Smooth muscle cell (in vitro differentiated cells): ENCODE measurements at regions not wholly inside any gene's neighbourhood (a gene's known extent, or its start where the extent isn't known, plus 50 kb on each side); places are given as distances from the start of the nearest gene placed in this dataset.
"Not testable (repeated sequence)": the region's sequence is repeated elsewhere in the genome, so short reads cannot be mapped to it uniquely, and the experiment has no call there.

ENCODE experiments used
- DNase-seq: peaks from one replicate; lab custom pipeline; 2025; ENCODE audit not compliant: unreplicated experiment; lab: John Stamatoyannopoulos, UW
- H2AFZ ChIP-seq: fragments of 200-600 bp; sonication (generic); 2 replicates; pipeline ENCODE4 v1.6.0; 2016; ENCODE audit warnings: antibody characterized with exemption, low read depth, mild to moderate bottlenecking
- H3F3A ChIP-seq: fragments of 200-600 bp; sonication (generic); 2 replicates; pipeline ENCODE4 v1.6.0; 2017; ENCODE audit warnings: antibody characterized with exemption, low read depth
- H3K27ac ChIP-seq: fragments of 200-600 bp; sonication (generic); 2 replicates; pipeline ENCODE4 v1.5.1; 2016; ENCODE audit warnings: low read depth, mild to moderate bottlenecking
- H3K27me3 ChIP-seq: fragments of 200-600 bp; sonication (generic); 2 replicates; pipeline ENCODE4 v1.6.1; 2016; ENCODE audit warnings: low read depth, mild to moderate bottlenecking
- H3K36me3 ChIP-seq: fragments of 200-600 bp; sonication (generic); 2 replicates; pipeline ENCODE4 v1.5.1; 2016; ENCODE audit warnings: low read depth
- H3K4me1 ChIP-seq: fragments of 200-600 bp; sonication (generic); 2 replicates; pipeline ENCODE4 v1.5.1; 2016; ENCODE audit warnings: low read depth
- H3K4me2 ChIP-seq: fragments of 200-600 bp; sonication (generic); 2 replicates; pipeline ENCODE4 v1.6.0; 2016; ENCODE audit warnings: mild to moderate bottlenecking
- H3K4me3 ChIP-seq: fragments of 200-600 bp; sonication (generic); 2 replicates; pipeline ENCODE4 v1.5.1; 2016; ENCODE audit warnings: mild to moderate bottlenecking
- H3K79me2 ChIP-seq: fragments of 200-600 bp; sonication (generic); 2 replicates; pipeline ENCODE4 v1.6.0; 2016; ENCODE audit warnings: low read depth, mild to moderate bottlenecking
- H3K9ac ChIP-seq: fragments of 200-600 bp; sonication (generic); 2 replicates; pipeline ENCODE4 v1.6.0; 2016; ENCODE audit warnings: low read depth
- H3K9me3 ChIP-seq: fragments of 200-600 bp; sonication (generic); replicated peaks from 2 replicates; pipeline ENCODE4 v1.5.1; 2016; ENCODE audit warnings: low read depth
- H4K20me1 ChIP-seq: fragments of 200-600 bp; sonication (generic); 2 replicates; pipeline ENCODE4 v1.6.0; 2016; ENCODE audit warnings: low read depth
- WGBS: methylation state at CpG from one replicate; pipeline ENCODE4 v1.1.7; 2016; ENCODE audit warnings: low lambda C conversion rate; 5-methylcytosine and 5-hydroxymethylcytosine counted together
- TF ChIP-seq, protein P1 (sequence below): fragments of 200-600 bp; sonication (generic); IDR thresholded peaks from 2 replicates; pipeline ENCODE4 v1.5.1; 2017; ENCODE audit warnings: borderline replicate concordance, mild to moderate bottlenecking, antibody characterized with exemption; ENCODE audit not compliant: insufficient read depth, poor library complexity, severe bottlenecking

DNA sequence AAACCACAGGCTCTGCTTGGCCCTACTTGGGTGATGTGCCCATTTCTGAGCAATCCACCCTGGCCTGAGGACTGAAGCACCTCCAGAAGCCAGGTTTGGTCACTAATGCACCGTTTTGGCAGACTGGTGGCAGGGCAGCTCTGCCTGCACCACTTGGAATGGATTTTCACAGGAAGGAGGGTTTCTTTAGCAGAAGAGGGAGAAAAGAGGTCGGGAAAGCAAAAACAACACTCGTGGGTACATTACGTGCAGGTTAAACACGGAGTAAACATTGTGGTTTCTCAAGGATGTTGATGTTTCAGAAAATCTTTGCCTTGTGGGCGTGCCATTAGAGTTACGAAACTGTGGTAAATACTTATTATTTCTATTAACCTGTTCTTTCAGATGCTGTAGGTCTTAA, 70.8 kb downstream of the KCNA5 start:
- H3K9me3 ChIP-seq: no peaks in the 10 kb centered on the region
- H3K9ac ChIP-seq: no peak overlapping the region
- H3F3A ChIP-seq: no peaks in the 10 kb centered on the region
- H3K27me3 ChIP-seq: peaks cover 2% of the 10 kb centered on the region
- H3K79me2 ChIP-seq: no peaks in the 10 kb centered on the region
- no peaks in the 10 kb centered on the region for H4K20me1 ChIP-seq
- 55% methylated on average over 7 of the region's 7 CpGs for WGBS
- no peak overlapping the region for H3K4me2 ChIP-seq
- DNase-seq: no peak
- no peak overlapping the region for H2AFZ ChIP-seq
- no peak overlapping the region for H3K27ac ChIP-seq
- no peak overlapping the region for H3K4me3 ChIP-seq
- H3K36me3 ChIP-seq: no peaks in the 10 kb centered on the region
- no peaks in the 10 kb centered on the region for H3K4me1 ChIP-seq
- TF ChIP-seq, protein P1, sequence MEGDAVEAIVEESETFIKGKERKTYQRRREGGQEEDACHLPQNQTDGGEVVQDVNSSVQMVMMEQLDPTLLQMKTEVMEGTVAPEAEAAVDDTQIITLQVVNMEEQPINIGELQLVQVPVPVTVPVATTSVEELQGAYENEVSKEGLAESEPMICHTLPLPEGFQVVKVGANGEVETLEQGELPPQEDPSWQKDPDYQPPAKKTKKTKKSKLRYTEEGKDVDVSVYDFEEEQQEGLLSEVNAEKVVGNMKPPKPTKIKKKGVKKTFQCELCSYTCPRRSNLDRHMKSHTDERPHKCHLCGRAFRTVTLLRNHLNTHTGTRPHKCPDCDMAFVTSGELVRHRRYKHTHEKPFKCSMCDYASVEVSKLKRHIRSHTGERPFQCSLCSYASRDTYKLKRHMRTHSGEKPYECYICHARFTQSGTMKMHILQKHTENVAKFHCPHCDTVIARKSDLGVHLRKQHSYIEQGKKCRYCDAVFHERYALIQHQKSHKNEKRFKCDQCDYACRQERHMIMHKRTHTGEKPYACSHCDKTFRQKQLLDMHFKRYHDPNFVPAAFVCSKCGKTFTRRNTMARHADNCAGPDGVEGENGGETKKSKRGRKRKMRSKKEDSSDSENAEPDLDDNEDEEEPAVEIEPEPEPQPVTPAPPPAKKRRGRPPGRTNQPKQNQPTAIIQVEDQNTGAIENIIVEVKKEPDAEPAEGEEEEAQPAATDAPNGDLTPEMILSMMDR: no peak

DNA sequence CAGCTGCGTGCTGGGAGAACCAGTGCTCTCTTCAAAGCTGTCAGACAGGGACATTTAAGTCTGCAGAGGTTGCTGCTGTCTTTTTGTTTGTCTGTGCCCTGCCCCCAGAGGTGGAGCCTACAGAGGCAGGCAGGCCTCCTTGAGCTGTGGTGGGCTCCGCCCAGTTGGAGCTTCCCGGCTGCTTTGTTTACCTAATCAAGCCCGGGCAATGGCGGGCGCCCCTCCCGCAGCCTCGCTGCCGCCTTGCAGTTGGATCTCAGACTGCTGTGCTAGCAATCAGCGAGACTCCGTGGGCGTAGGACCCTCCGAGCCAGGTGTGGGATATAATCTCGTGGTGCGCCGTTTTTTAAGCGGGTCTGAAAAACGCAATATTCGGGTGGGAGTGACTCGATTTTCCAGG, 78.1 kb downstream of the KCNA5 start:
- not testable (repeated sequence) for H3K9ac ChIP-seq, H3K4me1 ChIP-seq, H3F3A ChIP-seq, H3K36me3 ChIP-seq, DNase-seq, H3K4me3 ChIP-seq, H4K20me1 ChIP-seq, H3K9me3 ChIP-seq, H2AFZ ChIP-seq, H3K79me2 ChIP-seq, H3K27me3 ChIP-seq, H3K4me2 ChIP-seq, H3K27ac ChIP-seq
- 37% methylated on average over 5 of the region's 20 CpGs for WGBS

DNA sequence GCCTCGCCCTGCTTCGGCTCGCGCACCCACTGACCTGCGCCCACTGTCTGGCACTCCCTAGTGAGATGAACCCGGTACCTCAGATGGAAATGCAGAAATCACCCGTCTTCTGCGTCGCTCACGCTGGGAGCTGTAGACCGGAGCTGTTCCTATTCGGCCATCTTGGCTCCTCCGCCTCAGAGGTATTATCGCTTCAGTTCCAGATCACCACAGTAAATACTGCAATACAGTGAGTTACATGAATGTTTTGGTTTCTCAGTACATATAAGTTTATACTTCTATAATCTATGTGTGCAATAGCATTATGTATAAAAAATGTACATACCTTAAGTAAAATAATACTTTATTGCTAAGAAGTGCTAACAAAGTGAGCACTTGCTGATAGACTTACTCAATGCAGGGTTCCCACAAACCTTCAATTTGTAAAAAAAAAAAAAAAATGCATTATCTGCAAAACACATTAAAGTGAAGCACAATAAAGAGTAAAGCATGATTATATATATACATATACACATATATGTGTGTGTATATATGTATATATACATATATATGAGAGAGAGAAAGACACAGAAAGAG, 78.7 kb downstream of the KCNA5 start:
- 87% methylated on average over 8 of the region's 14 CpGs for WGBS
- H2AFZ ChIP-seq, H3K27me3 ChIP-seq, H3K4me1 ChIP-seq, H3F3A ChIP-seq, DNase-seq, H3K27ac ChIP-seq, H3K4me2 ChIP-seq, H3K9me3 ChIP-seq, H3K36me3 ChIP-seq, H3K79me2 ChIP-seq, H3K4me3 ChIP-seq, H3K9ac ChIP-seq, H4K20me1 ChIP-seq: not testable (repeated sequence)

DNA sequence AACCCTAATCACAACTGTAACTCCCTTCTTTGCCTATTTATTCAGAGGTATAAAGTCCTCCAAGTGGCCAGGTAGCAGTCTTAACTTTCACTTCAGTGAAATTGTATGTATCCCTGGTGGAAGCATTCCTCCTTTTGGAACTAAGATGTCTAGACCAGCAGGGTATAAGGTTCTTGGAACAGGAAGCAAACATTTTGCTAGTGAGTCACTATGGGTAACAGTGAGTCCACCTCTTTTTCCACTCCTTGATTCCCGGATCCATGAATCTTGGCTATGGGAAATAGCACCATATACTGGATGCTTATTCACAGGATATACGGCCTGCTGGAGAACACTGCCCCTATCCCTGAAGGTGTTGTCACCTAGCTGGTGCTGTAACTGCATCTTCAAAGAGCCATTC, 80.2 kb downstream of the KCNA5 start:
- no peaks in the 10 kb centered on the region for H3K4me1 ChIP-seq
- WGBS: 56% methylated on average over 2 of the region's 2 CpGs

More for the DNA sequence above, 80.2 kb downstream of the KCNA5 start:
- no peaks in the 10 kb centered on the region for H3K79me2 ChIP-seq
- H3K36me3 ChIP-seq: no peaks in the 10 kb centered on the region
- H4K20me1 ChIP-seq: no peaks in the 10 kb centered on the region
- H3K9ac ChIP-seq: no peak overlapping the region
- H3K4me3 ChIP-seq: no peak overlapping the region
- no peak overlapping the region for H3K4me2 ChIP-seq
- TF ChIP-seq, protein P1: no peak
- H3K27ac ChIP-seq: no peak overlapping the region
- no peaks in the 10 kb centered on the region for H3K9me3 ChIP-seq
- no peaks in the 10 kb centered on the region for H3K27me3 ChIP-seq
- H3F3A ChIP-seq: no peaks in the 10 kb centered on the region
- no peak overlapping the region for H2AFZ ChIP-seq
- no peak for DNase-seq
